Superior temporal gyrus (tissue), 1 donor: ENCODE measurements at regions not wholly inside any gene's neighbourhood (a gene's known extent, or its start where the extent isn't known, plus 50 kb on each side); places are given as distances from the start of the nearest gene placed in this dataset.

ENCODE experiments used
- DNase-seq: peaks from one replicate; pipeline ENCODE4 v3.0.0-alpha.2; 2016; ENCODE audit errors: extremely low spot score

GRCh38 chr13:83953916-83954315 is 71.6 kb upstream of the SLITRK1 start:
- no peak for DNase-seq

DNA sequence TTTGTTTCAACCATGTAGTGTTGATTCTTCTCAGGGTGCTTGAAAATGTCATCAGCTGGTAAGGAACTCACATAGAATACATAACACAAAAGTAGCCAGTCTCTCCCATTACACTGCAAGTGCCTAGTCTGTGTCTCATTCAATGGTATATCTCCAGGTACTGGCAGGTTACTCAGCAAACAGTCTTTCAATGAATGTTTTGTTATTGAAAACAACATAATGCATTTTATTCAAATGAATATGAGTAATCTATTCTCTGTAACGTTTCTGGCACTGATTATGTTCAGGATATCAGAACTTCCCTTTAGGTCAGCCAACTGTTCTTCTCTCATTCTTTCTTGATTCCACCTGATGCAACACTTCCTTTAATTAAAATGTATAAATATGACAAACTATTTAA is 68.0 kb upstream of the SLITRK1 start:
- DNase-seq: no peak

GRCh38 chr13:83943530-83944279 is 61.4 kb upstream of the SLITRK1 start:
- DNase-seq: peak; percentile 75

GRCh38 chr13:83941701-83942335 is 59.5 kb upstream of the SLITRK1 start:
- DNase-seq: no peak

DNA sequence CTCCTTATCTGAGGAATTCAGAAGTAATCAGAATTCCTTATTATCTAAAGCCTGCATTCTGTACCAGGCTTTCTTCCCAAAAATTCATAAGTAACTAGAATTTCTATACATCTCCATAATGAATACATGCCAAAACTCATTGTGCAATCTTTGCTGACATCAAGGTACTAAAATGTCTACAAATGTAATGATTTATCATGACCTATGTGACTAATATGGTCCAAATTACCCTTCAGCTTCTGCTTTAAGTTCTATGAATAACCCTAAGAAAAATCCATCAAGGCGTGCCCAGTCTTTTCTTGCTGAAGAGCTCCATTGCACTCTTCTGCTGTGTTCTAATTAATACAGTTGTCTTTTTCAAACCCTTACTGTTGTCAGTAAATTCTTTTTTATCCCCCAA is 58.5 kb upstream of the SLITRK1 start:
- no peak for DNase-seq

DNA sequence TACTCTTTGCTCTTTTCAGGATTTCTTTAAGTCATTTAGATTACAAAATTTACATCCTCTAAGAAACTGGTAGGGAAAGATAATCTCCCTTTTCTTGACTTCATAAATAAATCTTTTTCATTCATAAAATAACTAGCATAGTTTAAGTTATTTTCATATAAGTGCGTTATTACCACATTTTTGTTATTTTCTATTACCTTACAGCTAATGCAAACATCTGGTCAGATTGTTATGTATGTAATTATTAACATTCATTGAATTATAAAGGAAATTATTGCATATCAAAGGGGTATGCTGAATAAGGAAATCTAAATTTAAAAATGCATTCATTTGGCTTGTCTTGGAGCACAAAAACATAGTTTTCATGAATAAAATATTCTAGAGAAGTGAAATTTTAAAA is 55.3 kb upstream of the SLITRK1 start:
- no peak for DNase-seq

DNA sequence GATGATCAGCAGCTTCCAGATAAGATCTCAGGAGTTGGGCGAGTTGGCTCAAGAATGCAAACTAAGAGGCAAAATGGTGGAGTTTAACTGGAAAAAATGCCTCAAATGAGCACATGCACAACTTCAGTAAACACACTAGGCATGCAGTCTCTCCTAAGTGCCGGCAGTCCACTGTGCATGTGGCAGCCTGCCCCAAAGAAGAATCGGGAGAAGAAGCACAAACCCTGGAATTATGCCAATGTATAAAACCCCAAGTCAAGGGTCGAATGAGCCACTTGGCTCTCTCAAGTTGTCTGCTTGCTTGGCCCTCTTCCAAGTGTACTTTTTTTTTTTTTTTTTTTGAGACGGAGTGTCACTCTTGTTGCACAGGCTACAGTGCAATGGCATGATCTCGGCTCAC is 53.3 kb upstream of the SLITRK1 start:
- DNase-seq: no peak
